Skeletal muscle cell (primary cell): ENCODE measurements at regions not wholly inside any gene's neighbourhood (a gene's known extent, or its start where the extent isn't known, plus 50 kb on each side); places are given as distances from the start of the nearest gene placed in this dataset.
"Not testable (repeated sequence)": the region's sequence is repeated elsewhere in the genome, so short reads cannot be mapped to it uniquely, and the experiment has no call there.

Source experiments
- DNase-seq: peaks from one replicate; pipeline ENCODE4 v3.0.0-alpha.2; 2010; ENCODE audit warnings: low read depth
- H3K4me3 ChIP-seq: 2 replicates; pipeline ENCODE4 v1.5.1; 2011; ENCODE audit warnings: low read depth, mild to moderate bottlenecking, control low read depth, low read length, moderate library complexity

DNA sequence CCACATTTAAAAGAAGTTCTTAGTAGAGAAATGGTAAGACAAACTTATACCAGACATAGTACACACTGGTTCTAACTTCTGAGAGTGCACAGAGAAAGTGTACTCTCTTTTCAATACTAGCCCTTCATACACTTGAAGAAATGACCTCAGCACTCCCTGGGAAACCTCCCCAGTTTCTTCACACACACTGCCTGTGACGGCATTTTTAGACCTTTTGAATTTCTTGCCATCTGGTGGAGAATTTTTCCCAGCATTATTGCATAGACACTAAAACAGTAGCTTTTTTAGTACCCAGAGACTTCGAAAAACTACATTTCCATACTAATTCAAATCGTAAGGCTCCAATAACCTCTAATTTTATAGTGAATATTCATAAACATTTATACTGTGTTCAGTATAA lies 341.6 kb upstream of the MAOA start:
- no peak overlapping the region for H3K4me3 ChIP-seq
- DNase-seq, result no peak

- no peak overlapping the region for H3K4me3 ChIP-seq
These were observed 340.5 kb upstream of the MAOA start for GRCh38 chrX:43315622-43316021.

GRCh38 chrX:43316146-43316545 lies 340.0 kb upstream of the MAOA start:
- no peak overlapping the region for H3K4me3 ChIP-seq
- DNase-seq, result no peak

More at GRCh38 chrX:43315622-43316021, 340.5 kb upstream of the MAOA start:
- DNase-seq, result no peak

DNA sequence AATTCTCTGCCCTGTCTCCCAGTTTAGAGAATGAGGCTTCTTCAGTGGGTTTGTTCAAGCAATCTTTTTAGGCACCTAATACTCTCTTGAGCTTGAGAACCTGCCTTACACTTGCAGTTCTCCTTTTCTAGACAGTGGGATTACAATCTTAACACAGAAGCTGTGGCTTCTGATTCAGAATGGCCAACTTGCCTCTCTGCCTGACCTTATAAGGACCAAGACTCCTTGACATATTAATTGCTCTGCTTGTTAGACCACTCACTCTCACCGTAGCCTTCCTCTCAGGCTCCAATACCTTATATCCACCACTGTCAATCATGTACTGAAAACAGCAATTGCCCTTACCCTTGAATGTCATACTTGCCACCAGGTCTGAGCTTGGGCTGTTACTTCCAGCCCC lies 338.7 kb upstream of the MAOA start:
- DNase-seq, result no peak
- no peak overlapping the region for H3K4me3 ChIP-seq

DNA sequence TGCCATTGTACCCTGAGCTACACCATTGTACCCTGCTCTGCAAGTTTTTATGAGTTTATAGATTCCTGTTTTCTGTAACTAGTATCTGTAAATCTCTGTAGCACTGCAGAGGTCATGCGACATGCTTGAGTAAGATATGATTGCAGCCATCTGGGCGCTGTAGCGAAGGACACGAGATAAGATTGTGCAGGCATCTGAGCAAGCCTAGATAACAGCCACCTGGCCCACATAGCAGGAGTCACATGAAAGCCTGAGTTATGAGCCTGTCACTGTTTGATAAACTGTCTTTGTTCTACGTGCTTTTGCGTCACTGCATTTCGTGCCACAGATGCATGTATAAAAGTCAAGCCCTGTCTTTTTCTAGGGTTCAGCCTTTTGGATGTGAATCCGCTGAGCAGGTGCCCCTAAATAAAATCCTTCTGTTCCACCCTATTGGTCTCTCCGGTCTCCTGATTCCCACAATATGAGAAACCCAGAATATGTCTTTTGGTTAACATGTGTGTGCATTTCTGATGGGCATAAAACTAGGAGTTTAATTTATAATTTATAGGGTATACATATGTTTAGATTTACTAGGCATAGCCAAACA lies 327.6 kb upstream of the MAOA start:
- no peak for DNase-seq
- no peak overlapping the region for H3K4me3 ChIP-seq

GRCh38 chrX:43333543-43333942 lies 322.6 kb upstream of the MAOA start:
- no peak overlapping the region for H3K4me3 ChIP-seq
- DNase-seq, result no peak

DNA sequence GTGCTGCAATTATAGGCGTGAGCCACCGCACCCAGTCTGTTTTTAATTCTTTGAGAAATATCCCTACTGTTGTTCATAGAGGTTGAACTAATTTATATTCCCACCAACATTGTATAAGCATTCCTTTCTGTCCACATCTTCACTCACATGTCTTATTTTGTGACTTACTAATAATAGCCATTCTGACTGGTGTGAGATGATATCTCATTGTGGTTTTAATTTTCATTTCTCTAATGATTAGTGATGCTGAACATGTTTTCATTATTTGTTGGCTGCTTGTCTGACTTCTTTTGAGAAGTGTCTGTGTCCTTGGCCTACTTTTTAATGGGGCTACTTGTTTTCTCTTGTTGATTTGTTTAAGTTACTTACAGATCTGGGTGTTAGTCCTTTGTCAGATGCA lies 310.9 kb upstream of the MAOA start:
- DNase-seq, result no peak
- no peak overlapping the region for H3K4me3 ChIP-seq

GRCh38 chrX:43349363-43349762 lies 306.7 kb upstream of the MAOA start:
- no peak overlapping the region for H3K4me3 ChIP-seq
- no peak for DNase-seq

DNA sequence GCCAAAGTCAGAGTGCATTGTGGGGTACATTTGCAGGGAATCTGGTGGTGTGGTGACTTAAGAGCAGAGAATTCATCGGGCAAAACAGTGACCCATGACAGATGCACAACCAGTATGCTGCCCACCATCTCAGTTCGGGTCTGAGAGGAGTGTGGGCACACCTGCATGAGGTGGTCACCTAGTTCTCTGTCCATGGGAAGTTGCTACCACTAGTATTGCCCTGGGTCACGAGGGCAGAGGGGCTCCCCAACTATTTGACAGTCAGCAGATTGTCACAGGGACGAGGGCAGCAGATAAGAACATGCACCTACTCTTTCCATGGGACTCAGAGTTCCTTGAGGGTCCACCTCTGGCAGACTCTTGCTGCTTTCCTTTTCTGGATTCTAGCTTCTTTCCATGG lies 305.2 kb upstream of the MAOA start:
- no peak overlapping the region for H3K4me3 ChIP-seq

GRCh38 chrX:43357741-43358140 lies 298.4 kb upstream of the MAOA start:
- DNase-seq, result no peak
- no peak overlapping the region for H3K4me3 ChIP-seq

More for the DNA sequence above, 305.2 kb upstream of the MAOA start:
- no peak for DNase-seq

- DNase-seq, result no peak
- H3K4me3 ChIP-seq, result no peak overlapping the region
These were observed 283.1 kb upstream of the MAOA start for GRCh38 chrX:43373032-43373431.

GRCh38 chrX:43375136-43375535 lies 281.0 kb upstream of the MAOA start:
- H3K4me3 ChIP-seq, result no peak overlapping the region
- no peak for DNase-seq

DNA sequence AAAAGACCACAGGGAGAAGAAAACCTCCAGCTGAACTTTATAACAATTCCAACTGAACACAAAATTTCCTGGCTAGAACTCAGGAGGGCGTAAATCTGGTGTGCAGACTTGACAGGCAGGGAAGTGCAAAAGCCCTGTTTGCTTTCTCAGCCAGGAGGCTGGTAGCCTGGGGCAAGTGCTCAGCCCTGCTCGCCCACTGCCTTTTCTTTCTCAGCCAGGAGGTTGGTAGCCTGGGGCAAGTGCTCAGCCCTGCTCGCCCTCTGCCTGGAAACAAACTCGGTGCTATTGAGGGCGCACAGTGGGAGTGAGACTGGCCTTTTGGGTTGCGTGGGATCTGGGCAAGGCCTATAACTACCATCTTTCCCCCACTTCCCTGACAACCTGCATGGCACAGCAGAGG lies 275.4 kb upstream of the MAOA start:
- no peak overlapping the region for H3K4me3 ChIP-seq
- no peak for DNase-seq

GRCh38 chrX:43386875-43387274 lies 269.2 kb upstream of the MAOA start:
- H3K4me3 ChIP-seq, result no peak overlapping the region
- DNase-seq, result no peak

DNA sequence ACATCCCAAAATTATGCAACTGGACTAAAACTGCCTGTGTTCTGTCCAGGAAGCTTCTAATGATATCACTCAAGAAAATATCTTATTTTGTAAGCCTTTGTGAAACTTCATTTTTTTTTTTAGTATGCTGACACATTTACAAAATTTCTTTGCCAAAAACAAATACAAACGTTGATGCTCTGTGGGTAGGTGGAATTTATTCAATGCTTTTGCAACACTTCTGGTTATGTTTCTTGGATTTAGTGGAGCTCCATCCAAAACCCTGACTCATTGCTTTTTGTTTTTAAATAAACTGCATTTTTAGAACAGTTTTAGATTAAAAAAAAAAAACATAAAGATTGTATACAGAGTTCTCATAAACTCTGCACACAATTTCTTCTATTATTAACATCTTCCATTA lies 250.9 kb upstream of the MAOA start:
- DNase-seq, result no peak

GRCh38 chrX:43423876-43424275 lies 232.2 kb upstream of the MAOA start:
- no peak for DNase-seq
- H3K4me3 ChIP-seq, result no peak overlapping the region

More for the DNA sequence above, 250.9 kb upstream of the MAOA start:
- H3K4me3 ChIP-seq, result no peak overlapping the region

DNA sequence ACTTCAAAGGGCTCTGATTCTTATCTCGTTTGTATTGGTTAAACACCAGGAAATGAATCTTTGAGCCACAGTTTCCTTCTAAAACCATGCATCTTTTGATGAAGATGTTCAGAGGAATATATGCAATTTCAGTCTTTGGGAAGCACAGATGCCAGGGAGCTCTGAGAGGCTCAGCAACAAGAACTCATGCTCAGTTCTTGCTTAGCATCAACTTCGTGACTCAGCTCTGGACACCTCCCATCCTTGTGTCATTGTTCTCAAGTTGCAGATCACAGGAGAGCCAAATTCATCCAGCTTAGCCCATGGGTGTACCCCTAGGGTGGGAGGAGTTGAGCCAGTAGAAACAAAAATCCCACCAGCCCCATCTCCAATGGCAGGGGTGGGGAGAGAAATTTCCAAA lies 219.6 kb upstream of the MAOA start:
- no peak for DNase-seq
- H3K4me3 ChIP-seq, result no peak overlapping the region

DNA sequence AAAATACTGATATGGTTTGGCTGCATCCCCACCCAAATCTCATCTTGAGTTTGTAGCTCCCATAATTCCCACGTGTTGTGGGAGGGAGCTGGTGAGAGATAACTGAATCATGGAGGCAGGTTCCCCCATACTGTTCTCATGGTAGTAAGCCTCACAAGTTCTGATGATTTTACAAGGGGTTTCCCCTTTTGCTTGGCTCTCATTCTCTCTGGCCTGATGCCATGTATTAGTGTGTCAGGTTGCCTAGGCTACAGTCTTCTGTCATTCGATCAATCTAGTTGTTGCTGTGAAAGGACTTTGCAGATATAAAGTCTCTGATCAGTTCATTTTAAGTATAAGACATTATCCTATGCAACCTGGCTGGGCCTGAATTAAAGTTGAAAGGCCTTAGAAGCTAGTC lies 209.3 kb upstream of the MAOA start:
- no peak for DNase-seq
- no peak overlapping the region for H3K4me3 ChIP-seq

DNA sequence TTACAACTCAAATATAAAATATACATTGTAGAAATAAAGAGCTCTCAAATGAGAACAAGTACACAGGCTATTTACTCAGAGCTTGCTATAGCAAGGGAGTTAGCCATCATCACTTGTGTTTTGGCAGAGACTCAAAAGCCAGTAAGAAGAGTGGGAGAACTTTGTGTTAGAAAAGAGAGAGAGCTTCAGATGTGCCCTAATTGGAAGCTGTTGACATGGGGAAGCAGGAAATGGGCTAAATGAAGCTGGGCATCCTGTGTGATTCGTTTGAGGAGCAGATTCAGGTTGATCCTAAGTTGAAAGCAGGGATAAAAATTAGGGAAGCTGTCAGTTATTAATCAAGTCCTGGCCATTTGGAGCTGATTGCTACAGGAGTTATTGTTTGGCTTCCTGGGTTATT lies 207.4 kb upstream of the MAOA start:
- H3K4me3 ChIP-seq, result no peak overlapping the region
- no peak for DNase-seq

DNA sequence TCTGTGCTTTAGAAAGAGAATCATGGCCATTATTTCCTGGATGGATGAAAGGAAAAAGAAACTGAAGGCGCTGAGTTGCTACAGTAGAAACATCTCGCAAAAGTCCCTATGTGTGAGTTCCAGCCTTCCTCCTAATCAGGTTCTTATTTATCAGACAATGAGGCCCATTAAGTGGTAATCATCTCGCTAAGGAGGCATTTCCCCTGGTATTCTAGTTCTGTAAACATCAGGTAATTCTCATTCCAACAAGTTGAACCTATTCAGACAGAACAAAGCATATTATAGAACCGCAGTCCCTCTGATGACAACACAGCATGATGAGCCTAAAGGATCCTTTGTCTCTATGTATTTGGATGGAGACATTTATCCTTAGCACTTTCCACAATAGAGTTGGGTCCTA lies 205.7 kb upstream of the MAOA start:
- no peak overlapping the region for H3K4me3 ChIP-seq
- DNase-seq, result no peak

DNA sequence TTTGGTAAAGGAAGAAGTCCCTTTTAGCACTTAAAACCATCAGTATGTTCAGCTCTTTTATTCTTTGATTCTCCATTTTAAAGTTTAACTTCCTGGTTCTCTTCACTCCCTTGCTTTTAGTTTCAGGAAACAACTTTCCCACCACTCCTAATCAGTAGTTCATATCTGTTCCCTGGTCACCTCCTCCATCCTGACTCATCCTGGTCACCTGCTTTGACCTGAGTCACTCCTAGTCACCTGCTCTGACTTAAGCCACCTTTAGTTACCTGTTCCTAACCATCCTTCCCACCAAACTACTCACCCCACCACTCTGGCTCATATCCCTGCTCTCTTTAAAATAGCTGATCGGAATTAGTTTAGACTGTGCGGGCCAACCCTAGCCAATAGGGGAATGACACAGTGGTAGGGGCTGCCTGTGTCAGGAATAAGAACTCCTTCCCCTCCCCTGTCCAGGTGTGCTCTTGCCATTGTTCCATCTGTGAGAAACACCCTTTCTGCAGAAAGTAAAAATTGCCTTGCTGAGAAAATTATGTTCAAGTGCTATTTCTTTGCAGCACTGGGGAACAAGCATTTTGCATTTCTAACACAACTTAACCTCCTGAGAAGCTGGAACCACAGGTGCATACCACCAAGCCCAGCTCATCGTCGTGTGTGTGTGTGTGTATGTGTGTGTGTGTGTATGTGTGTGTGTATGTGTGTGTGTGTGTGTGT lies 204.0 kb upstream of the MAOA start:
- not testable (repeated sequence) for H3K4me3 ChIP-seq, DNase-seq
